G401.6 (cell line): ENCODE measurements at regions not wholly inside any gene's neighbourhood (a gene's known extent, or its start where the extent isn't known, plus 50 kb on each side); places are given as distances from the start of the nearest gene placed in this dataset.

Source experiments
- FAIRE-seq: peaks from 2 replicates; lab custom pipeline; 2012; peaks lifted over from hg19 to GRCh38; lab: Jason Lieb, UNC

- no peak for FAIRE-seq
Measured at GRCh38 chr3:154568064-154568463, 138.1 kb upstream of the GPR149 start.

GRCh38 chr3:154559623-154560022 lies 129.6 kb upstream of the GPR149 start:
- no peak for FAIRE-seq

- no peak for FAIRE-seq
Measured at GRCh38 chr3:154552338-154552737, 122.3 kb upstream of the GPR149 start.

- FAIRE-seq: no peak
Measured at GRCh38 chr3:154549391-154549790, 119.4 kb upstream of the GPR149 start.

GRCh38 chr3:154548341-154548740 lies 118.4 kb upstream of the GPR149 start:
- FAIRE-seq: no peak

GRCh38 chr3:154542837-154543236 lies 112.8 kb upstream of the GPR149 start:
- FAIRE-seq: no peak

GRCh38 chr3:154540950-154541604 lies 111.1 kb upstream of the GPR149 start:
- FAIRE-seq: no peak

GRCh38 chr3:154538566-154539360 lies 108.8 kb upstream of the GPR149 start:
- FAIRE-seq: peak; percentile 11

GRCh38 chr3:154536751-154537150 lies 106.8 kb upstream of the GPR149 start:
- FAIRE-seq: no peak

- no peak for FAIRE-seq
Measured at GRCh38 chr3:154522036-154522602, 92.1 kb upstream of the GPR149 start.

- FAIRE-seq: no peak
Measured at GRCh38 chr3:154517404-154517803, 87.4 kb upstream of the GPR149 start.

- FAIRE-seq: no peak
Measured at GRCh38 chr3:154515921-154516320, 85.9 kb upstream of the GPR149 start.

GRCh38 chr3:154510780-154511179 lies 80.8 kb upstream of the GPR149 start:
- FAIRE-seq: no peak

- no peak for FAIRE-seq
Measured at GRCh38 chr3:154507727-154508126, 77.7 kb upstream of the GPR149 start.

GRCh38 chr3:154496978-154497377 lies 67.0 kb upstream of the GPR149 start:
- FAIRE-seq: no peak

- no peak for FAIRE-seq
Measured at GRCh38 chr3:154496540-154496939, 66.5 kb upstream of the GPR149 start.

- FAIRE-seq: no peak
Measured at GRCh38 chr3:154486949-154487348, 57.0 kb upstream of the GPR149 start.

GRCh38 chr3:154482507-154482906 lies 52.5 kb upstream of the GPR149 start:
- no peak for FAIRE-seq

- FAIRE-seq: no peak
Measured at GRCh38 chr3:154480033-154480432, 50.0 kb upstream of the GPR149 start.
